HS-5 (cell line): ENCODE measurements at regions not wholly inside any gene's neighbourhood (a gene's known extent, or its start where the extent isn't known, plus 50 kb on each side); places are given as distances from the start of the nearest gene placed in this dataset.

Experiments used
- DNase-seq: peaks from one replicate; pipeline ENCODE4 v3.0.0-alpha.2; 2012; ENCODE audit warnings: low read depth

- DNase-seq: no peak
Observed at GRCh38 chr3:151935446-151935845, 62.0 kb downstream of the SUCNR1 start.

- DNase-seq: no peak
Observed at GRCh38 chr3:151940481-151940880, 67.0 kb downstream of the SUCNR1 start.

- no peak for DNase-seq
Observed at GRCh38 chr3:151943539-151943938, 70.1 kb downstream of the SUCNR1 start.

- DNase-seq: no peak
Observed at GRCh38 chr3:151944356-151944755, 70.9 kb downstream of the SUCNR1 start.

- DNase-seq: no peak
Observed at GRCh38 chr3:151946606-151947005, 73.2 kb downstream of the SUCNR1 start.

GRCh38 chr3:151949706-151950105, 76.3 kb downstream of the SUCNR1 start:
- no peak for DNase-seq

GRCh38 chr3:151955356-151955755, 81.9 kb downstream of the SUCNR1 start:
- no peak for DNase-seq

- no peak for DNase-seq
Observed at GRCh38 chr3:151960961-151961580, 87.6 kb downstream of the SUCNR1 start.

- no peak for DNase-seq
Observed at GRCh38 chr3:151962352-151962751, 88.9 kb downstream of the SUCNR1 start.

- DNase-seq: no peak
Observed at GRCh38 chr3:151962912-151963311, 89.5 kb downstream of the SUCNR1 start.

- no peak for DNase-seq
Observed at GRCh38 chr3:151964743-151965142, 91.3 kb downstream of the SUCNR1 start.

- no peak for DNase-seq
Observed at GRCh38 chr3:151969026-151969642, 95.7 kb downstream of the SUCNR1 start.

GRCh38 chr3:151971814-151972579, 98.6 kb downstream of the SUCNR1 start:
- no peak for DNase-seq

- peak; percentile 36 for DNase-seq
Observed at GRCh38 chr3:151974067-151974466, 100.6 kb downstream of the SUCNR1 start.

- peak; percentile 96 for DNase-seq
Observed at GRCh38 chr3:151976211-151977050, 103.0 kb downstream of the SUCNR1 start.

- no peak for DNase-seq
Observed at GRCh38 chr3:151979906-151980305, 106.5 kb downstream of the SUCNR1 start.

- no peak for DNase-seq
Observed at GRCh38 chr3:151983538-151983937, 110.1 kb downstream of the SUCNR1 start.

GRCh38 chr3:151985787-151986430, 112.5 kb downstream of the SUCNR1 start:
- DNase-seq: no peak

- DNase-seq: no peak
Observed at GRCh38 chr3:151987893-151988292, 114.5 kb downstream of the SUCNR1 start.

- DNase-seq: no peak
Observed at GRCh38 chr3:151989621-151990020, 116.2 kb downstream of the SUCNR1 start.

- no peak for DNase-seq
Observed at GRCh38 chr3:151990696-151991376, 117.4 kb downstream of the SUCNR1 start.
